WTC11 (cell line): ENCODE measurements at regions not wholly inside any gene's neighbourhood (a gene's known extent, or its start where the extent isn't known, plus 50 kb on each side); places are given as distances from the start of the nearest gene placed in this dataset.

ENCODE experiments used
- ATAC-seq: fragments of 200-7000 bp; cut with Tn5 transposase; 2 replicates; pipeline ENCODE4 v1.10.0; 2021; ENCODE audit warnings: mild to moderate bottlenecking, moderate library complexity
- CTCF ChIA-PET: fragments of 300-600 bp; sonication (Branson Sonifier 250); formaldehyde crosslinking; loops from one replicate; lab custom pipeline; 2021; ENCODE audit warnings: antibody characterized with exemption; lab: Charles Lee
- POLR2A ChIA-PET: fragments of 350-600 bp; sonication (Branson Sonifier 250); formaldehyde crosslinking; loops from one replicate; lab custom pipeline; 2021; ENCODE audit warnings: antibody characterized with exemption; lab: Charles Lee
- DNase-seq: peaks from one replicate; pipeline ENCODE4 v3.0.0; 2021; ENCODE audit warnings: low spot score
- H3K27ac Mint-ChIP-seq: 2 replicates; pipeline ENCODE4 v1.8.0; 2021; ENCODE audit warnings: mixed read lengths
- H3K27me3 Mint-ChIP-seq: 2 replicates; pipeline ENCODE4 v1.8.0; 2021; ENCODE audit warnings: low read depth, mild to moderate bottlenecking, moderate library complexity, mixed read lengths
- H3K36me3 Mint-ChIP-seq: 2 replicates; pipeline ENCODE4 v1.8.0; 2021; ENCODE audit warnings: mixed read lengths
- H3K4me1 Mint-ChIP-seq: 2 replicates; pipeline ENCODE4 v1.8.0; 2022; ENCODE audit warnings: mixed read lengths
- H3K4me3 Mint-ChIP-seq: 2 replicates; pipeline ENCODE4 v1.8.0; 2021; ENCODE audit warnings: mild to moderate bottlenecking, moderate library complexity, mixed read lengths
- H3K9me3 Mint-ChIP-seq: 2 replicates; pipeline ENCODE4 v1.8.0; 2021; ENCODE audit warnings: mixed read lengths
- ATF3 ChIP-seq: sonication (generic); formaldehyde crosslinking; conservative IDR thresholded peaks from 2 replicates; pipeline ENCODE4 v1.8.1; 2022; ENCODE audit warnings: mild to moderate bottlenecking, missing genetic modification reagents
- CBFB ChIP-seq: sonication (generic); formaldehyde crosslinking; IDR thresholded peaks from 2 replicates; pipeline ENCODE4 v1.8.1; 2022; ENCODE audit warnings: mild to moderate bottlenecking, low read depth, missing genetic modification reagents
- E2F1 ChIP-seq: sonication (generic); formaldehyde crosslinking; IDR thresholded peaks from 2 replicates; pipeline ENCODE4 v1.8.0; 2022; ENCODE audit warnings: mild to moderate bottlenecking, missing genetic modification reagents
- ELF4 ChIP-seq: sonication (generic); formaldehyde crosslinking; IDR thresholded peaks from 2 replicates; pipeline ENCODE4 v1.8.1; 2022; ENCODE audit warnings: low read depth, mild to moderate bottlenecking, moderate library complexity, missing genetic modification reagents
- FOXK1 ChIP-seq: sonication (generic); formaldehyde crosslinking; IDR thresholded peaks from 2 replicates; pipeline ENCODE4 v1.8.0; 2022; ENCODE audit warnings: mild to moderate bottlenecking, moderate library complexity, missing genetic modification reagents
- FOXP4 ChIP-seq: sonication (generic); formaldehyde crosslinking; IDR thresholded peaks from 2 replicates; pipeline ENCODE4 v1.8.0; 2022; ENCODE audit warnings: mild to moderate bottlenecking, missing genetic modification reagents
- GABPB1 ChIP-seq: sonication (generic); formaldehyde crosslinking; IDR thresholded peaks from 2 replicates; pipeline ENCODE4 v1.8.1; 2023; ENCODE audit warnings: mild to moderate bottlenecking, missing genetic modification reagents
- HMGA2 ChIP-seq: fragments of 250-450 bp; sonication (Bioruptor Pico); IDR thresholded peaks from 2 replicates; pipeline ENCODE4 v1.4.0; 2021; ENCODE audit warnings: mild to moderate bottlenecking, moderate library complexity
- IRF2 ChIP-seq: sonication (generic); formaldehyde crosslinking; IDR thresholded peaks from 2 replicates; pipeline ENCODE4 v1.8.0; 2022; ENCODE audit warnings: low read depth, missing genetic modification reagents, borderline replicate concordance
- JAZF1 ChIP-seq: fragments of 250-450 bp; sonication (Bioruptor Pico); IDR thresholded peaks from 2 replicates; pipeline ENCODE4 v1.9.0; 2021; ENCODE audit warnings: moderate library complexity, mild to moderate bottlenecking, inconsistent platforms
- MXD4 ChIP-seq: fragments of 250-450 bp; sonication (Bioruptor Pico); IDR thresholded peaks from 2 replicates; pipeline ENCODE4 v1.8.0; 2021; ENCODE audit warnings: mild to moderate bottlenecking, moderate library complexity, borderline replicate concordance
- SMAD4 ChIP-seq: sonication (generic); formaldehyde crosslinking; IDR thresholded peaks from 2 replicates; pipeline ENCODE4 v1.8.0; 2022; ENCODE audit warnings: mild to moderate bottlenecking, missing genetic modification reagents
- TP53 ChIP-seq: sonication (generic); formaldehyde crosslinking; IDR thresholded peaks from 2 replicates; pipeline ENCODE4 v1.8.1; 2023; ENCODE audit warnings: mild to moderate bottlenecking, missing genetic modification reagents
- ZNF219 ChIP-seq: sonication (generic); formaldehyde crosslinking; IDR thresholded peaks from 2 replicates; pipeline ENCODE4 v1.8.0; 2023; ENCODE audit warnings: missing genetic modification reagents, mild to moderate bottlenecking, borderline replicate concordance
- ZNF396 ChIP-seq: fragments of 250-450 bp; sonication (Bioruptor Pico); IDR thresholded peaks from 2 replicates; pipeline ENCODE4 v1.8.0; 2021; ENCODE audit warnings: mild to moderate bottlenecking, moderate library complexity, borderline replicate concordance
- TF ChIP-seq, protein P1 (sequence below): sonication (generic); formaldehyde crosslinking; IDR thresholded peaks from 2 replicates; pipeline ENCODE4 v1.8.1; 2023; ENCODE audit warnings: mild to moderate bottlenecking, missing genetic modification reagents, moderate library complexity

DNA sequence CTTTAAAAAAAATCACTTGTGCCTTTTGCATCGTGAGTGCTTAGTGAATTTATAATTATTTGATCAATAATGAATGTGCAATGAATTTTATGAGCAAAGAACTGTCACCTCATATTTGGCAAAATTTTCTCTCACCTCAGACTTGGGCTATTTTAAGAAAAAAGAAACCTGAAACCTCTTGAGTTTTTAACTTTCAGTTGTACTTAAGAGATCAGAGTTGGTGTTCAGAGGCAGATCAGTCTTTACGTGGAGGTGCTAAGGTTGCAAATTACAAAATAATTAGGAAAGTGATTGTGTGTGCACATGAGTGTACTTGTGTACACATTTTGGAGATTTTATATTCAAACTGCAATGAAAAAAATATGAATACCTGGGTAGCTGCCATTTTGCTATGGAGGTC is 218.7 kb upstream of the RBFOX1 start (continued):
- no peak for TF ChIP-seq E2F1
- no peak for TF ChIP-seq ELF4 (CRISPR knock-in tag)
- TF ChIP-seq ATF3 (CRISPR knock-in tag), result no peak
- no peak for TF ChIP-seq SMAD4 (CRISPR knock-in tag)
- TF ChIP-seq ZNF219 (CRISPR knock-in tag), result no peak

- Mint-ChIP-seq H3K36me3 (peaks cover 88% of the 10 kb centered on the region), H3K9me3 (peaks cover 92% of the 10 kb centered on the region), H3K27ac (no peak overlapping the region), H3K4me3 (no peak overlapping the region), H3K27me3 (peaks cover 14% of the 10 kb centered on the region)
- no peak for DNase-seq
- ChIA-PET CTCF (no interaction called here), POLR2A (no interaction called here)
- TF ChIP-seq FOXP4 (CRISPR knock-in tag) (no peak), HMGA2 (CRISPR knock-in tag) (no peak), FOXK1 (CRISPR knock-in tag) (no peak), IRF2 (no peak), ZNF396 (CRISPR knock-in tag) (no peak), TP53 (CRISPR knock-in tag) (no peak), CBFB (CRISPR knock-in tag) (no peak), GABPB1 (CRISPR knock-in tag) (no peak)
- TF ChIP-seq, protein P1, sequence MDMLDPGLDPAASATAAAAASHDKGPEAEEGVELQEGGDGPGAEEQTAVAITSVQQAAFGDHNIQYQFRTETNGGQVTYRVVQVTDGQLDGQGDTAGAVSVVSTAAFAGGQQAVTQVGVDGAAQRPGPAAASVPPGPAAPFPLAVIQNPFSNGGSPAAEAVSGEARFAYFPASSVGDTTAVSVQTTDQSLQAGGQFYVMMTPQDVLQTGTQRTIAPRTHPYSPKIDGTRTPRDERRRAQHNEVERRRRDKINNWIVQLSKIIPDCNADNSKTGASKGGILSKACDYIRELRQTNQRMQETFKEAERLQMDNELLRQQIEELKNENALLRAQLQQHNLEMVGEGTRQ (CRISPR knock-in tag), result no peak
- TF ChIP-seq, all 79 proteins: peak for 0
- H3K4me1 Mint-ChIP-seq, result no peaks in the 10 kb centered on the region
- no peak for ATAC-seq
These were observed 219.2 kb upstream of the RBFOX1 start for GRCh38 chr16:7113395-7113794.

GRCh38 chr16:7111265-7111664 is 221.4 kb upstream of the RBFOX1 start:
- Mint-ChIP-seq H3K4me3 (no peak overlapping the region), H3K4me1 (no peaks in the 10 kb centered on the region), H3K27me3 (peaks cover 10% of the 10 kb centered on the region), H3K27ac (no peak overlapping the region), H3K36me3 (peaks cover 86% of the 10 kb centered on the region), H3K9me3 (peaks cover 93% of the 10 kb centered on the region)
- ChIA-PET CTCF (no interaction called here), POLR2A (no interaction called here)
- TF ChIP-seq, protein P1 (CRISPR knock-in tag), result no peak
- DNase-seq (no peak), ATAC-seq (no peak)

DNA sequence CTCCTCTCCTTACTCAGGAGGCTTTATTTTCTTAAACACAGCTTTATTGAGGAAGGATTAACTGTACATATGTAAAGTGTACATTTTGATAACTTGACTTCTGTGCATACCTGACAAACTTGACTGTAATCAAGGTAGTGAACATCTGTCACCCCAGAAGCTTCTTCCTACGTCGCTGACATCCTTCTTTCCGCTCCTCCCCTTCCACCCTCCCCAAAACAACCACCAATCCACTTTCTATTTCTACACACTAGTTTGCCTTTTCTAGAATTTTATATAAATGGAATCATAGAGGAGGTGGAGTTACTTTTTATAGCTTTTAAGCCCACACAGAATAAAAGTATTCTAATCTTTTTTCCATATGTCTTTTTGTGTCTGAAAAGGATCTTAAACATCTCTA is 225.2 kb upstream of the RBFOX1 start:
- Mint-ChIP-seq H3K9me3 (peaks cover 94% of the 10 kb centered on the region), H3K4me1 (no peaks in the 10 kb centered on the region), H3K27me3 (peaks cover 9% of the 10 kb centered on the region), H3K27ac (no peak overlapping the region), H3K4me3 (no peak overlapping the region), H3K36me3 (peaks cover 83% of the 10 kb centered on the region)
- no peak for TF ChIP-seq CBFB (CRISPR knock-in tag)
- TF ChIP-seq MXD4, result no peak
- TF ChIP-seq JAZF1 (CRISPR knock-in tag), result no peak
- no peak for TF ChIP-seq ZNF396 (CRISPR knock-in tag)
- ChIA-PET CTCF (no interaction called here), POLR2A (no interaction called here)
- no peak for ATAC-seq
- DNase-seq, result no peak
